T-cell (primary cell): ENCODE measurements at regions not wholly inside any gene's neighbourhood (a gene's known extent, or its start where the extent isn't known, plus 50 kb on each side); places are given as distances from the start of the nearest gene placed in this dataset.

Experiments
- ATAC-seq, 4 experiments: fragments of 200-7000 bp in 3 of 4; fragments of 150-1000 bp in 1 of 4; cut with Tn5 transposase; replicated peaks in 1 of 4; 1 replicate in 3 of 4; 2 replicates in 1 of 4; pipeline ENCODE4 v1.10.0; 2021; ENCODE audit warnings: moderate library complexity in 3 of 4, mild to moderate bottlenecking in 2 of 4, moderate number of reproducible peaks in 1 of 4
- CTCF ChIA-PET, 2 donors: fragments of 300-600 bp; sonication (Branson Sonifier 250); formaldehyde crosslinking; loops; one replicate each; lab custom pipeline; 2022; ENCODE audit warnings: antibody characterized with exemption in 2 of 2; lab: Charles Lee
- POLR2A ChIA-PET, 2 donors: fragments of 300-600 bp; sonication (Branson Sonifier 250); formaldehyde crosslinking; loops; one replicate each; lab custom pipeline; 2022; ENCODE audit warnings: antibody characterized with exemption in 2 of 2; lab: Charles Lee
- DNase-seq, 35 experiments: peaks; one replicate each; pipeline versions ENCODE4 v3.0.0 to v3.0.0-alpha.2; 2013 to 2023
- H3K27ac ChIP-seq: one replicate; pipeline ENCODE4 v1.5.1; 2013; ENCODE audit warnings: low read length
- H3K27me3 ChIP-seq, 2 experiments: replicated peaks in 1 of 2; 1 replicate in 1 of 2; 2 replicates in 1 of 2; pipeline versions ENCODE4 v1.6.1 to v1.7.0; 2013; ENCODE audit warnings: low read length in 1 of 2, mixed read lengths in 1 of 2; ENCODE audit not compliant: control insufficient read depth in 2 of 2, insufficient read depth in 2 of 2; ENCODE audit errors: extremely low read depth in 1 of 2
- H3K36me3 ChIP-seq, 2 donors: 1 replicate in 1 of 2; 2 replicates in 1 of 2; pipeline versions ENCODE4 v1.6.1 to v1.7.0; 2013; ENCODE audit warnings: low read length in 1 of 2; ENCODE audit not compliant: control insufficient read depth in 2 of 2, insufficient read depth in 1 of 2; ENCODE audit errors: extremely low read depth in 1 of 2
- H3K4me1 ChIP-seq, 2 experiments: 1 replicate in 1 of 2; 2 replicates in 1 of 2; pipeline versions ENCODE4 v1.6.1 to v1.7.0; 2013; ENCODE audit warnings: low read length in 2 of 2, mixed read lengths in 1 of 2; ENCODE audit not compliant: insufficient read depth in 2 of 2, control insufficient read depth in 1 of 2; ENCODE audit errors: extremely low read depth in 1 of 2
- H3K4me3 ChIP-seq, 2 donors: 1 replicate in 1 of 2; 2 replicates in 1 of 2; pipeline versions ENCODE4 v1.5.1 to v1.7.0; 2013; ENCODE audit warnings: mild to moderate bottlenecking in 2 of 2, low read length in 1 of 2, moderate library complexity in 1 of 2; ENCODE audit not compliant: control insufficient read depth in 1 of 2; ENCODE audit errors: extremely low read depth in 1 of 2
- H3K9me3 ChIP-seq: 2 replicates; pipeline ENCODE4 v1.7.0; 2013
- H3K27ac Mint-ChIP-seq, 2 donors: one replicate each; pipeline ENCODE4 v1.8.0; 2020 to 2021; ENCODE audit warnings: mild to moderate bottlenecking in 2 of 2, mixed read lengths in 2 of 2
- H3K27me3 Mint-ChIP-seq, 2 donors: one replicate each; pipeline ENCODE4 v1.8.0; 2021 to 2022; ENCODE audit warnings: mixed read lengths in 2 of 2
- H3K36me3 Mint-ChIP-seq: one replicate; pipeline ENCODE4 v1.8.0; 2021; ENCODE audit warnings: mixed read lengths
- H3K4me1 Mint-ChIP-seq, 3 donors: one replicate each; pipeline ENCODE4 v1.8.0; 2020 to 2022; ENCODE audit warnings: mixed read lengths in 3 of 3, mild to moderate bottlenecking in 1 of 3
- H3K4me3 Mint-ChIP-seq, 3 donors: one replicate each; pipeline ENCODE4 v1.8.0; 2020 to 2022; ENCODE audit warnings: mild to moderate bottlenecking in 3 of 3, mixed read lengths in 3 of 3, moderate library complexity in 3 of 3
- H3K9me3 Mint-ChIP-seq, 3 donors: one replicate each; pipeline ENCODE4 v1.8.0; 2020 to 2022; ENCODE audit warnings: mixed read lengths in 3 of 3
- WGBS: methylation state at CpG from one replicate; pipeline ENCODE4 v1.1.5; 2013; ENCODE audit warnings: missing lambda C conversion rate; ENCODE audit not compliant: insufficient coverage; 5-methylcytosine and 5-hydroxymethylcytosine counted together

- DNase-seq = no peak
- no peak overlapping the region for H3K4me3 Mint-ChIP-seq
- CTCF ChIA-PET = no interaction called here
- H3K9me3 Mint-ChIP-seq = no peaks in the 10 kb centered on the region
- no peaks in the 10 kb centered on the region for H3K27me3 ChIP-seq
- H3K27ac Mint-ChIP-seq = no peak overlapping the region
- POLR2A ChIA-PET = no interaction called here
- no peaks in the 10 kb centered on the region for H3K4me1 ChIP-seq
- ATAC-seq = no peak
- no peaks in the 10 kb centered on the region for H3K36me3 Mint-ChIP-seq
- H3K9me3 ChIP-seq = no peaks in the 10 kb centered on the region
- H3K36me3 ChIP-seq = no peaks in the 10 kb centered on the region
- peaks cover 2 to 9% of the 10 kb centered on the region in 2 donors for H3K27me3 Mint-ChIP-seq
- H3K4me1 Mint-ChIP-seq = no peaks in the 10 kb centered on the region
- H3K4me3 ChIP-seq = no peak overlapping the region
- WGBS = 76% methylated on average over 2 of the region's 2 CpGs
- no peak overlapping the region for H3K27ac ChIP-seq
These were observed 103.3 kb upstream of the HMHB1 start for GRCh38 chr5:143708672-143709071.

GRCh38 chr5:143707806-143708205 lies 104.2 kb upstream of the HMHB1 start:
- H3K4me3 Mint-ChIP-seq = no peak overlapping the region
- H3K4me1 Mint-ChIP-seq = no peaks in the 10 kb centered on the region
- no peaks in the 10 kb centered on the region for H3K36me3 Mint-ChIP-seq
- H3K27me3 Mint-ChIP-seq = peaks cover 2 to 9% of the 10 kb centered on the region in 2 donors
- ATAC-seq (no peak), DNase-seq (no peak)
- no peak overlapping the region for H3K27ac Mint-ChIP-seq
- ChIA-PET CTCF (no interaction called here), POLR2A (no interaction called here)
- Histone ChIP-seq H3K9me3 (no peaks in the 10 kb centered on the region), H3K4me3 (no peak overlapping the region), H3K27ac (no peak overlapping the region), H3K27me3 (no peaks in the 10 kb centered on the region), H3K36me3 (no peaks in the 10 kb centered on the region), H3K4me1 (no peaks in the 10 kb centered on the region)
- no CpG with 5 or more reads among the region's 1 CpG for WGBS
- H3K9me3 Mint-ChIP-seq = no peaks in the 10 kb centered on the region

- CTCF ChIA-PET = interaction anchor here in 1 of 2 donors (0.7 kb wide), 1 partner anchor 69 kb away, joined by 13 read pairs; no protein-coding TSS in a partner anchor
- no peaks in the 10 kb centered on the region for H3K27me3 ChIP-seq
- H3K4me3 Mint-ChIP-seq = no peak overlapping the region
- H3K9me3 Mint-ChIP-seq = no peaks in the 10 kb centered on the region
- POLR2A ChIA-PET = no interaction called here
- H3K27ac Mint-ChIP-seq = no peak overlapping the region
- H3K9me3 ChIP-seq = no peaks in the 10 kb centered on the region
- no peaks in the 10 kb centered on the region for H3K4me1 ChIP-seq
- H3K4me3 ChIP-seq = no peak overlapping the region
- no peaks in the 10 kb centered on the region for H3K36me3 Mint-ChIP-seq
- peaks cover 2 to 9% of the 10 kb centered on the region in 2 donors for H3K27me3 Mint-ChIP-seq
- no peaks in the 10 kb centered on the region for H3K4me1 Mint-ChIP-seq
- no peak for DNase-seq
- H3K27ac ChIP-seq = no peak overlapping the region
- no peaks in the 10 kb centered on the region for H3K36me3 ChIP-seq
- ATAC-seq = no peak
These were observed 106.6 kb upstream of the HMHB1 start for GRCh38 chr5:143705381-143705780.

- ChIA-PET CTCF (no interaction called here), POLR2A (interaction anchor here in 1 of 2 donors (0.7 kb wide), 1 partner anchor 35 kb away, joined by 6 read pairs; no protein-coding TSS in a partner anchor)
- Mint-ChIP-seq H3K27ac (no peak overlapping the region), H3K27me3 (peaks cover 2 to 9% of the 10 kb centered on the region in 2 donors), H3K4me3 (no peak overlapping the region), H3K4me1 (no peaks in the 10 kb centered on the region), H3K9me3 (no peaks in the 10 kb centered on the region), H3K36me3 (no peaks in the 10 kb centered on the region)
- no peak overlapping the region for H3K4me3 ChIP-seq
- ATAC-seq (no peak), DNase-seq (no peak)
- H3K27me3 ChIP-seq = no peaks in the 10 kb centered on the region
- H3K36me3 ChIP-seq = no peaks in the 10 kb centered on the region
- no peaks in the 10 kb centered on the region for H3K9me3 ChIP-seq
- H3K4me1 ChIP-seq = no peaks in the 10 kb centered on the region
- no peak overlapping the region for H3K27ac ChIP-seq
- no CpG with 5 or more reads among the region's 5 CpGs for WGBS
These were observed 108.3 kb upstream of the HMHB1 start for GRCh38 chr5:143703659-143704058.

- H3K9me3 ChIP-seq = no peaks in the 10 kb centered on the region
- no peaks in the 10 kb centered on the region for H3K9me3 Mint-ChIP-seq
- H3K27ac ChIP-seq = no peak overlapping the region
- H3K27ac Mint-ChIP-seq = no peak overlapping the region
- no peaks in the 10 kb centered on the region for H3K36me3 Mint-ChIP-seq
- ChIA-PET CTCF (no interaction called here), POLR2A (interaction anchor here in 1 of 2 donors (0.6 kb wide), 1 partner anchor 298 kb away, joined by 3 read pairs; no protein-coding TSS in a partner anchor)
- ATAC-seq (no peak), DNase-seq (no peak)
- 100% methylated on average over 1 of the region's 1 CpG for WGBS
- H3K4me3 Mint-ChIP-seq = no peak overlapping the region
- no peaks in the 10 kb centered on the region for H3K4me1 ChIP-seq
- no peaks in the 10 kb centered on the region for H3K36me3 ChIP-seq
- no peaks in the 10 kb centered on the region for H3K27me3 ChIP-seq
- H3K4me1 Mint-ChIP-seq = peaks cover 0 to 3% (median 2%) of the 10 kb centered on the region in 3 donors
- no peak overlapping the region for H3K4me3 ChIP-seq
- peaks cover 2 to 6% of the 10 kb centered on the region in 2 donors for H3K27me3 Mint-ChIP-seq
These were observed 110.5 kb upstream of the HMHB1 start for GRCh38 chr5:143701493-143701892.

- no peaks in the 10 kb centered on the region for H3K9me3 Mint-ChIP-seq
- H3K4me1 Mint-ChIP-seq = peaks cover 0 to 3% (median 2%) of the 10 kb centered on the region in 3 donors
- no peaks in the 10 kb centered on the region for H3K4me1 ChIP-seq
- no peak overlapping the region for H3K27ac Mint-ChIP-seq
- no peak overlapping the region for H3K27ac ChIP-seq
- DNase-seq (no peak), ATAC-seq (no peak)
- POLR2A ChIA-PET = interaction anchor here in 1 of 2 donors (0.6 kb wide), 1 partner anchor 298 kb away, joined by 3 read pairs; no protein-coding TSS in a partner anchor
- no CpG with 5 or more reads among the region's 2 CpGs for WGBS
- no peaks in the 10 kb centered on the region for H3K27me3 ChIP-seq
- H3K36me3 Mint-ChIP-seq = no peaks in the 10 kb centered on the region
- H3K9me3 ChIP-seq = no peaks in the 10 kb centered on the region
- H3K36me3 ChIP-seq = no peaks in the 10 kb centered on the region
- H3K4me3 ChIP-seq = no peak overlapping the region
- peaks cover 2 to 4% of the 10 kb centered on the region in 2 donors for H3K27me3 Mint-ChIP-seq
- CTCF ChIA-PET = interaction anchor here in 1 of 2 donors (0.5 kb wide), 1 partner anchor 85 kb away, joined by 4 read pairs; no protein-coding TSS in a partner anchor
- H3K4me3 Mint-ChIP-seq = no peak overlapping the region
These were observed 111.0 kb upstream of the HMHB1 start for GRCh38 chr5:143700994-143701393.

- Histone ChIP-seq H3K4me1 (peaks cover 0 to 4% of the 10 kb centered on the region in 2 experiments), H3K36me3 (no peaks in the 10 kb centered on the region), H3K27ac (no peak overlapping the region), H3K27me3 (no peaks in the 10 kb centered on the region), H3K4me3 (no peak overlapping the region), H3K9me3 (no peaks in the 10 kb centered on the region)
- H3K4me1 Mint-ChIP-seq = peaks cover 0 to 13% (median 11%) of the 10 kb centered on the region in 3 donors
- H3K9me3 Mint-ChIP-seq = no peaks in the 10 kb centered on the region
- H3K36me3 Mint-ChIP-seq = no peaks in the 10 kb centered on the region
- no peak overlapping the region for H3K27ac Mint-ChIP-seq
- ChIA-PET POLR2A (no interaction called here), CTCF (no interaction called here)
- H3K4me3 Mint-ChIP-seq = no peak overlapping the region
- no CpG with 5 or more reads among the region's 1 CpG for WGBS
- no peak for ATAC-seq
- DNase-seq = no peak
- H3K27me3 Mint-ChIP-seq = peaks cover 0 to 2% of the 10 kb centered on the region in 2 donors
These were observed 112.8 kb upstream of the HMHB1 start for GRCh38 chr5:143699121-143699520.
